GM23248 (cell line): ENCODE measurements at regions not wholly inside any gene's neighbourhood (a gene's known extent, or its start where the extent isn't known, plus 50 kb on each side); places are given as distances from the start of the nearest gene placed in this dataset.

ENCODE experiments used
- EZH2 ChIP-seq: fragments of 200-600 bp; sonication (generic); IDR thresholded peaks from 2 replicates; pipeline ENCODE4 v1.6.1; 2018; ENCODE audit warnings: antibody characterized with exemption, mild to moderate bottlenecking; ENCODE audit not compliant: insufficient read depth, poor library complexity, severe bottlenecking
- EZH2phosphoT487 ChIP-seq: fragments of 200-600 bp; sonication (generic); IDR thresholded peaks from 2 replicates; pipeline ENCODE4 v1.6.1; 2018; ENCODE audit warnings: antibody characterized with exemption, moderate library complexity, mild to moderate bottlenecking, low read depth; ENCODE audit not compliant: insufficient read depth

- TF ChIP-seq EZH2: no peak
- TF ChIP-seq EZH2phosphoT487: no peak
Observed at GRCh38 chr2:65779021-65779420, 346.6 kb upstream of the SPRED2 start.
